Upper lobe of left lung (tissue), 4 donors: ENCODE measurements at regions not wholly inside any gene's neighbourhood (a gene's known extent, or its start where the extent isn't known, plus 50 kb on each side); places are given as distances from the start of the nearest gene placed in this dataset.

Source experiments
- CTCF ChIP-seq, 6 experiments: fragments of 450-650 bp in 4 of 6; fragments of 200-600 bp in 2 of 6; sonication (generic) in 2 of 6; IDR thresholded peaks; one replicate each; pipeline ENCODE4 v1.5.1; 2016 to 2019; ENCODE audit warnings: antibody characterized with exemption in 6 of 6
- POLR2A ChIP-seq, 4 donors: fragments of 450-650 bp; IDR thresholded peaks; one replicate each; pipeline ENCODE4 v1.5.1; 2016 to 2017; ENCODE audit warnings: antibody characterized with exemption in 4 of 4, mild to moderate bottlenecking in 2 of 4

- TF ChIP-seq POLR2A (IDR thresholded peaks at IDR 0.05) = no peak
- TF ChIP-seq CTCF (IDR thresholded peaks at IDR 0.05) = no peak
Observed at GRCh38 chr1:81553503-81553902, 247.2 kb upstream of the ADGRL2 start.
